Left ventricle myocardium inferior (tissue), 1 donor: ENCODE measurements at regions not wholly inside any gene's neighbourhood (a gene's known extent, or its start where the extent isn't known, plus 50 kb on each side); places are given as distances from the start of the nearest gene placed in this dataset.

Source experiments
- DNase-seq: peaks from one replicate; pipeline ENCODE4 v3.0.0-alpha.2; 2020
- H3K27ac ChIP-seq: fragments of 200-600 bp; replicated peaks from 2 replicates; pipeline ENCODE4 v1.8.0; 2021
- H3K27me3 ChIP-seq: fragments of 200-600 bp; 2 replicates; pipeline ENCODE4 v1.8.0; 2021; ENCODE audit warnings: low read depth
- H3K36me3 ChIP-seq: fragments of 200-600 bp; 2 replicates; pipeline ENCODE4 v1.8.0; 2021
- H3K4me1 ChIP-seq: fragments of 200-600 bp; 2 replicates; pipeline ENCODE4 v1.8.0; 2021
- H3K4me3 ChIP-seq: fragments of 200-600 bp; 2 replicates; pipeline ENCODE4 v1.8.0; 2021; ENCODE audit warnings: mild to moderate bottlenecking, moderate library complexity
- H3K9me3 ChIP-seq: fragments of 200-600 bp; replicated peaks from 2 replicates; pipeline ENCODE4 v1.8.0; 2021
- CTCF ChIP-seq: fragments of 200-600 bp; IDR thresholded peaks from 2 replicates; pipeline ENCODE4 v1.8.0; 2021; ENCODE audit warnings: antibody characterized with exemption, mild to moderate bottlenecking, borderline replicate concordance
- intact Hi-C: fragments of 100-400 bp; cut with micrococcal nuclease; formaldehyde crosslinking; loops from one replicate; pipeline ENCODE4 v1.11.0; 2022
- donor health status: DM: no; HTN: yes; CAD: no; lungs with severe emphysema.

- Histone ChIP-seq H3K9me3 (peaks cover 39% of the 10 kb centered on the region), H3K4me3 (no peak overlapping the region), H3K27ac (no peak overlapping the region), H3K27me3 (peaks cover 27% of the 10 kb centered on the region), H3K4me1 (no peaks in the 10 kb centered on the region), H3K36me3 (no peaks in the 10 kb centered on the region)
- intact Hi-C loops = no loop called here
- no peak for DNase-seq
- no peak for TF ChIP-seq CTCF
Measured at GRCh38 chr6:44524476-44525227, 137.1 kb downstream of the CDC5L start.

- no peak for TF ChIP-seq CTCF
- no peaks in the 10 kb centered on the region for H3K4me1 ChIP-seq
- no peaks in the 10 kb centered on the region for H3K36me3 ChIP-seq
Measured at GRCh38 chr6:44525761-44526351, 138.3 kb downstream of the CDC5L start.

GRCh38 chr6:44527181-44527580, 139.7 kb downstream of the CDC5L start:
- no peak for DNase-seq
- H3K4me3 ChIP-seq = no peak overlapping the region
- H3K9me3 ChIP-seq = peaks cover 19% of the 10 kb centered on the region
- TF ChIP-seq CTCF = no peak
- intact Hi-C loops = no loop called here
- H3K36me3 ChIP-seq = no peaks in the 10 kb centered on the region
- H3K27ac ChIP-seq = no peak overlapping the region
- peaks cover 35% of the 10 kb centered on the region for H3K27me3 ChIP-seq
- no peaks in the 10 kb centered on the region for H3K4me1 ChIP-seq

More at GRCh38 chr6:44525761-44526351, 138.3 kb downstream of the CDC5L start:
- intact Hi-C loops = no loop called here
- Histone ChIP-seq H3K27me3 (peaks cover 31% of the 10 kb centered on the region), H3K4me3 (no peak overlapping the region), H3K9me3 (peaks cover 32% of the 10 kb centered on the region), H3K27ac (no peak overlapping the region)
- DNase-seq = no peak

- no peak overlapping the region for H3K27ac ChIP-seq
- intact Hi-C loops = no loop called here
- no peak for TF ChIP-seq CTCF
- H3K27me3 ChIP-seq = peaks cover 35% of the 10 kb centered on the region
- no peak overlapping the region for H3K4me3 ChIP-seq
- H3K9me3 ChIP-seq = peaks cover 14% of the 10 kb centered on the region
- no peak for DNase-seq
- no peaks in the 10 kb centered on the region for H3K4me1 ChIP-seq
- H3K36me3 ChIP-seq = no peaks in the 10 kb centered on the region
Measured at GRCh38 chr6:44527583-44528369, 140.3 kb downstream of the CDC5L start.

- TF ChIP-seq CTCF = no peak
- no peaks in the 10 kb centered on the region for H3K4me1 ChIP-seq
- peaks cover 35% of the 10 kb centered on the region for H3K27me3 ChIP-seq
- DNase-seq = no peak
- H3K27ac ChIP-seq = no peak overlapping the region
- intact Hi-C loops = no loop called here
- peaks cover 14% of the 10 kb centered on the region for H3K9me3 ChIP-seq
- H3K4me3 ChIP-seq = no peak overlapping the region
- no peaks in the 10 kb centered on the region for H3K36me3 ChIP-seq
Measured at GRCh38 chr6:44528370-44528644, 140.8 kb downstream of the CDC5L start.
